DMS153 treated with DMSO at 0.1 percent for 48 hours (cell line): ENCODE measurements at regions not wholly inside any gene's neighbourhood (a gene's known extent, or its start where the extent isn't known, plus 50 kb on each side); places are given as distances from the start of the nearest gene placed in this dataset.
A peak's percentile ranks its signal among the peaks of the same experiment; 100 is the strongest.

Experiments used
- DNase-seq: peaks from one replicate; lab custom pipeline; 2025; ENCODE audit not compliant: unreplicated experiment; lab: John Stamatoyannopoulos, UW

DNA sequence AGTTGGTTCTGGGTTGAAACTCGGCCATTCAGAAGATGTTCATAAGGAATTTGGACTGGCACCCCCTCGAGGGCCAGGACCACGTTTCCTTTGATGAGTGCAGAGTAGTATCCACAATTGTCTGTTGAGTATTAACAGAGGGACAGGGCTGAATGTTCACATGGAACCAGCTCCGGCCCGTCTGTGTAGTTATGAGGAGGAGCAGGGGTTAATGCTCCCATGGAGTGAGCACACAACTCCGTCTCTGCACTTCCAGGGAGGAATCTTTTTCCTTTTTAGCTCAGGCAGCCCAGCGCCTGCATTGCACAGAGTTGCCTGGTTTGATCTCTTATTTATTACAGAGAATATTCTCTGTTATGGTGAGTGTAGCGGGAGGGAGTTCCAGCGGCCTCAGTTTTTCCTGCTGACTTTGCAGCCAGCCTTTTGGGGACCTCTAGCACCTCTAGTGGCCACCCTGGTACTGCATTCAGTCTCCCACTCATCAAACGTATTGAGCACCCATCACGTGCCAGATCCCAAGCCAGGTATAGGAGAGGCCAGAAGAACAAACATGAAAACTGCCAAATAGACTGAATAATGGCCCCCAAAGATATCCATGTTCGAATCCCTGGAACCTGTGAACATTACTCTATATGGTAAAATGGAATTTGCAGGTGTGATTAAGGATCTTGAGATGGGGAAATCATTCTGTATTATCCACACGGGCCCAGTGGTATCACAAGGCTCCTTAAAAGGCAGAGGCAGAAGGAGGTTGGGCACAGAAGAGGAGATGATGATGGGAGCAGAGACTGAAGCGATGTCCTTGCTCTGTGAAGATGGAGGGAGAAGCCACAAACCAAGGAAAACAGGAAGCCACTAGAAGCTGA, 167.7 kb upstream of the CSF3R start:
- DNase-seq = peak; percentile 75

DNA sequence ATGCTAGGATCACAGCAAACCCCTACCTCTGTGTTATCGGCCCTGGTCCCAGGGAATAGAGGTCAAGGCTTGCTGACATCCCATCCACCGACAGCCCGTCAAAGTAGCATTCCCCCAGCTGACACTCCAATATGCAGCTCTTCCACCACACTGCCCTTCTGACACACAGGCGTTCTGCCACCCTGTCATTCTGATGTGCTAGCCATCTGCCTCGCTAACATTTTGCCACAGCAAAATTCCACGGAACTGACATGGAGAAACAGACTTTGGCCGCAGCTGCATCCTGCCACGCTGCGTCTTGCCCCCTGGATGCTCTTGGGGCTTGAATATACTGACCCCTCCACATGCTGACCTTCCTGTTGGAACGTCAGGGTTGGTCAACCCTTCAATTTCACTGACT, 163.2 kb upstream of the CSF3R start:
- no peak for DNase-seq

DNA sequence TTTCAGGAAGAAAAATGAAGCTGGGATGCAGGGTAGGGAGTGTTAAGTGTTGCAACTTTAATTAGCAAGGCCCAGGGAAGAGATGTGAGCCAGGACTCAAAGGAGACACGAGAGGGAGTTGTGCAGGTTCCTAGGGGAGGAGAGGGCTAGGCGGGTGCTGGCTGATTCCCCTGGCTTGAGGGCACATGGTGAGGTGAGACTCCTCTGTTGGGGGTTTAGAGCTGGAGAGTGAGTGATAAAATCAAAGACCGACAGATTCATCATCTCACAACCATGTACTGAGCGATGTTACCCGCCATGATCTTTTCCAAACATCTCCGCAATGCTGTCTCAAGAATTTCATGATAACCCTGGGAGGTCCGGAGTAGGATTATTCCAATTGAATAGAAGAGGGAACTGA, 161.8 kb upstream of the CSF3R start:
- no peak for DNase-seq

DNA sequence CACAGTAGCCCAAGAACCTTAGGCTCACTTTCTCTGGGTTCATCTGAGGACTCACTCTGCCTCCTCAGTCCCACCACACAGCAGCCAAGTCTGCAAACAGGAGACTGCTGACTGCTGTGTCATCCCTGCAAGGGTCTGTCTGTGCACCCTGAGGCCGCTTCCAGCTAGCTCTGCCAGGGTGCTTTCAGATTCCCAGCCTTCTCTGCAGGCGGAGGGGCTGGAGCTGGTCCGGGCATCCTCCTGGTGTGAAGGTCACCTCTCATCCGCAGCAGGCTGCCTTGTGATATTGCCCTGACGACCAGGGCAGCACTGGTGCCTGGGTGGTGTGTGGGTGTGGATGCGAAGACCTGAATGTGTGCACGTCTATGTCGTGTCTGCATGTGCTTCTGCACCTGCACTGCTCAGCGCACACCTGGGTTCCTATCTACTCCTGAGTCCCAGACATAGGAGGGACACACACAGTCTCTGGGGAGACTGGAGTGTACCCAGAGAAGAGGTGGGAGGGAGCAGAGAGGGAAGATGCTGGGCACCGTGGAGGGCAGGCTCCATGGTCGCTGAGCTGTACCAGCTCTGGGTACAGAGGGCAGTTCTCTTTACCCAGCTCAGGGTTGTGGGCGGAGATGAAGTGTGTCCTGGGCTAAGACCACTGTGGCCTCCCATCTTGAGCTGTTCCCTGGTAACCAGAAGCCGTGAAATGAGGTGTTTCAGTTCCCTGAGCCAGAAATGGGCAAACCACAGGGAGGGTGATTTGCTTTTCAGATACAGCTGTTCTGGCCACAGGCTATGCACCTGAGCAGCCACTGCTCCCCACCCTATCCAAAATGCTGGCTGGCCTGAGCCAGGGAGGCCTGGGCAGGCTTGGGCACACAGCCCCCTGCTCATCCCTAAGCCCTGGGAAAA, 160.9 kb upstream of the CSF3R start:
- no peak for DNase-seq

DNA sequence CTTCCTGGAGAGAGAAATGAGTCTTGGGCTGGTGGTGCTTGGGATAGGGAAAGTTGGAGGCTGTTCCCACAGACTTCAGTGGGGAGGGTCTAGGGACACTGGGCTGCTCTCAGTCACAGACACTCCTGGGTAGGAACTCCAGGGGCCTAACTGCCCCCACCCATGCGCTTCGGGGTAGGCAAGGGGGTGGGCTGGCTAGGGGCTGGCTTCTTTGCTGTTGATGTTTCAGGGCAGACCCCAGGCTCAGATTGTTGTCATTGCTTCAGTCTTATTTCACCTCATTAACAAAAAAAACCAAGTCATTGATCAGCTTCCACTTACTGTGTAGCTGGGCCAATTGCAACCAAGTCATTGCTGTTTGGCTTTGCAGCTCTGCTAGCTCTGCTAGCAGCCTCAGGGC, 160.1 kb upstream of the CSF3R start:
- DNase-seq = no peak

- DNase-seq = no peak
These were observed 159.1 kb upstream of the CSF3R start for GRCh38 chr1:36641776-36642175.

- no peak for DNase-seq
These were observed 156.7 kb upstream of the CSF3R start for GRCh38 chr1:36639461-36639860.

DNA sequence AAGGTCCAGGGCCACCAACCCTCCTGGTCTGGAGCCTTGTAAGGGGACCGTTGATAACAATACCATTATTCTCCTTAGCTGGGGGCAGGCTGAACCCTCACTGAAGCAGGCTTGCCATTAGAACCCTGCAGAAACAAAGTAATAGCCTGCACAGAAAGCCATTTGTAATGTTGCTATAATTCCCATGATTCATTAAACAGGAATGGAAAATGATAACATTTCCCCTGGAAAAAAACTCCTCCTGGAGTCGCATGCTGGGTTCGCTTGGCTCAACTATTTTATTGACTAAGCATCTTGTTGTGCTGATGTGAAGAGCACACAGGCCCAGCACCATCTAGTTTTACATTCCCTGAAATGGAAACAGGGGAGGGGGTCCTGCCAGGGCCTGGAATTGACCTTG, 155.6 kb upstream of the CSF3R start:
- DNase-seq = no peak

DNA sequence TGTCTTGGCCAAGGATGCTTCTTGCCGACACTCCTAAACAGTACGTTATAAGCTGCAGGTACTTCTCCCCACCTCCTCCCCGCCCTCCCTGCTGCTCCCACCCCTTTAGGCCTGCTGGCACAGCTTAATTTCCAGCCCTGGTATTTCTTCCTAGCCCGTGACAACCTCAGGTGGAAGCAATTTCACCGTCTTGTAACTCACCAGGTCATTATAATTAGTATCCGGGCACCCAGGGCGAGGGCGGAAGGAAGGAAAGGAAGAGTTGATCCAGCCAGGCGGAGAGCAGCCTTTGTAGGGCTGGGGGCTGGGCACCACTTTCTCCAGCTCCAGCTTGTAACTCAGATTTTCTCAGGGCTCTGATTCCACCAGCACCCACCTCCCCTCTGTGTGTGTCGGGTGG, 153.5 kb upstream of the CSF3R start:
- DNase-seq = no peak

- no peak for DNase-seq
These were observed 152.6 kb upstream of the CSF3R start for GRCh38 chr1:36635284-36635683.

DNA sequence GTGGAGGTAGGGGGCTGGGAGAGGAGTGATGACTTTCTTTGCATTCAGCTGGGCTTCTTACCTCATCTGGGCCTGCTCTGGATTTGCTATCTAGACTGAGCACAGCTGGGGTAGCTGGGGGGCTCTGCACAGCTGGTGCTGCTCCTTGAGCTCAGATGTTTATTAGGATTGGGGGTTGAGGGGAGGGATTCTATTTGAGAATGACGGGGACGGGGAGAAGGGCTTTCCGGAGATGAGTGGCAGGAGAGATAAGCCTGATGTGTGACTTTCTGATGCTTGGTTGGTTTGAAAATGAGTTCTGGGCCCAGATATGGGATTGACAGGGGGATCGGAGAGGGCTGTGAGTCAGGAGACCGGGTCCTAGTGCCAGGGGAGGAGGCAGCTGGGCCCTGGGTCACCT, 146.1 kb upstream of the CSF3R start:
- DNase-seq = no peak

- no peak for DNase-seq
These were observed 143.7 kb upstream of the CSF3R start for GRCh38 chr1:36626435-36626834.

GRCh38 chr1:36625935-36626310, 143.2 kb upstream of the CSF3R start:
- no peak for DNase-seq

DNA sequence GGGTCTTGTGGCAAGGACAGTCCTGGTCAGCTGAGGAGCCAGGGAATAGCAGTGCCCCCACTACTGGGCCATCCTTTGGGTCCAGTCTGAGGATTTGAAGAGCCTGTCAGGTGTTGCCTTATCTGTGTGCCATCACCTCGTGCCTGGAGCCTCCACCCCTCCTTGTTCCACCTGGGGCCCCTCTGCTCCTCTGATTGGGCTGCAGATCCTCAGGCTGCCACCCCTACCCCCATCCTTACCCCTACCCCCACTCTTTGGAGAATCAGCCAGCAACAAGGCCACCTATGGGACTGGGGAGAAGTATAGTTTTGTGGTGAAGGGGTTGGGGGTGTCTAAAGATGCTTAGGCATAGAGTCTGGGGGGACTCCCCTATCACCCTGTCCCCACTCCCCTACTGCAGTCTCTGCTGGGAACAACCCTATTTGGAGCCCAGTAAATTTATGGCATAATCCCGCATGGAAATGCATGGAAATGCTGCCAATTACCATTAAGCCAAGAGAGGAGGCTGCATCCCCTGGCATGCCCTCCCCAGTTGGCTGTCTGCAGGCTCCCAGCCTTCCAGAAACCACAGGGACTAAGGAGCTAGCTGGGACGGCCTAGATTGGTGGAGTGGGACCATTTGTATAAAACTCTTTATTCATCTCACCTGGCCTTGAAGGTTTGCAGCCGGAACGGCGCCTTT, 142.7 kb upstream of the CSF3R start:
- DNase-seq = no peak

- no peak for DNase-seq
These were observed 141.8 kb upstream of the CSF3R start for GRCh38 chr1:36624466-36624865.

DNA sequence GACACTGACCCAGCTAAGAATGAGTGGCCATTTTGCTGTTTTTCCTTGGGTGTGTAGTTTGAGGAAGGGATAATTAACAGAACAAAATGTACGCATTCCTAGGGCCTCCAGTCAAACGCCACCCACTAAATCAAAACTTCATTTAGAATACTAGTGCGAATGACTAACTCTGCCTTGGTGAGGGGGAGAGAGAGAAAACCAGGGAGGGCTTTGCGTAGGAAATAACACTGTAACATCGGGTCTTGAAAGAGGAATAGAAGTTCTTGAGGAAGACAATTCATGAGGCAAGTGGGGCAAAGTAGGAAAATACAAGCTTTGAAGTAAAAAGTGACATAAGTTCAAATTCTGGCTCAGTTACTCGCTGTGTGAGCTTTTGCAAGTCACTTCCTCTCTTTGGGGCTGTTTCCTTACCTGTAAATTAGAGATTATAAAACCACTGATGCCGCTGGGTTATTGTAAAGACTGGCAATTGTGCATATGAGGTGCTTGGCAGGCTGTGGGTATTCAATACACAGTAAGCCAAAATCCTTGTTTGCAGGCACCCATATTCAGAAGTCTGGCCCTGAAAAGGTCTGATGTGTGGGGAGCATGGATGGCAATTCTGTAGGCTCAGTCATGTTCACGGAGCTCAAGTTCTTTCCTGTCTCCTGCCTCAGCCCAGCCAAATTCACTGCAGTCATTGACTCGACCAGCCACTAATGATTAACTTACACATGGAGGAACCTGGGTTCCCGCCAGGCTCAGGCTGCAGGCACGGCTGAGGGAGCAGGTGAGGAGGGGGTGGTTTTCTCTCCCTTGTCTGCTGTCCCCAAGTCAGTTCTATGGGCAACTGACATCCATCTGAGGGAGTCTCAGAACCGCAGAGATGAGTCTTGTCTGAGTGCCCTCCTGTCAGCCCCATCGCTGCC, 140.3 kb upstream of the CSF3R start:
- no peak for DNase-seq

DNA sequence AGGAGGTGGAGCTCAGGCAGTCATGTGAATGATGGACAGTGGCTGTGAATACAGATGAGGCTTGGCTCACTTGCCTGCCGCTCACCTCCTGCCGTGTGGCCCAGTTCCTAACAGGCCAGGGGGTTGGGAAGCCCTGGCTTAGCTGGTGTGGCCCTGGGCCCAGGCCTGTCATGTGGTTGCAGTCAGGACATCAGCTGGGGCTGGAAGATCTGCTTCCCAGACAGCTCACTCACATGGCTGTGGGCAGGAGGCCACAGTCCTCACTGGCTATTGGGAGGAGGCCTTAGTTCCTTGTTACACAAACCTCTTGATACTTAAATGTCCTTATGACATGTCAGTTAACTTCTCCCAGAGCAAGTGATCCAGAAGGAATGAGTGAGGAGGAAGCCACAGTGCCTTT, 138.8 kb upstream of the CSF3R start:
- DNase-seq = no peak

GRCh38 chr1:36620142-36620541, 137.4 kb upstream of the CSF3R start:
- DNase-seq = no peak

DNA sequence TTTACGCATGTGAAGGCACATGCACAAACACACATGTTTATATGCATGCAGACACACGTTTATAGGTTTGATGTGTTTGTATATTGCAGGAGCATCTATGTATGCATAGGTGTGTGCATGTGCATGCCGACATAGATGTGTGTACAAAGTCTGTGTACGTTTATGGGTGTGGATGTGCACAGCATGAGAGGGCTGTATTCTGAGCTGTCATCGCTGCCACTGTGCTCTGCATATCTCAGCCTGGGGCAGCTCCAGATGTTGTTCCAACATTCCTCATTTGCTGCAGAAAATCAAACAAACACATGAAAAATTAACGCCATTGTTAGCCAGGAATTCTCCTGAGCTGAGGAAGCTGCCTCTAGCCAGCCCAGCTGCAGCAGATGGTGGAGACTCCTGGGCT, 132.3 kb upstream of the CSF3R start:
- DNase-seq = no peak

- no peak for DNase-seq
These were observed 131.9 kb upstream of the CSF3R start for GRCh38 chr1:36614571-36614970.

DNA sequence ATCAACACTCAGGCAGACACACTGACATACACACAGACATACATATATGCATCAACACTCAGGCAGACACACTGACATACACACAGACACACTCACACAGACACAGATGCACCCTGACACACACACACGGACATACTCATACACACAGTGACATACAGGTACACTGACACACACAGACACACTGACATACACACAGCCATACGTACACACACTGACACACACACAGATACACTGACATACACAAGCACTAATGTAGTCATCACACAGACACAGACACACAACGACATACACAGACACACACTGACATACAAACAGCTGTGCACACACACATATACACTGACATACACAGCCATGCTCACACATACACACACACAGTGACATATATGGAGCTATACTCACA, 131.0 kb upstream of the CSF3R start:
- DNase-seq = no peak
